ENCODE measurements at regions not wholly inside any gene's neighbourhood (a gene's known extent, or its start where the extent isn't known, plus 50 kb on each side); places are given as distances from the start of the nearest gene placed in this dataset.

DNA sequence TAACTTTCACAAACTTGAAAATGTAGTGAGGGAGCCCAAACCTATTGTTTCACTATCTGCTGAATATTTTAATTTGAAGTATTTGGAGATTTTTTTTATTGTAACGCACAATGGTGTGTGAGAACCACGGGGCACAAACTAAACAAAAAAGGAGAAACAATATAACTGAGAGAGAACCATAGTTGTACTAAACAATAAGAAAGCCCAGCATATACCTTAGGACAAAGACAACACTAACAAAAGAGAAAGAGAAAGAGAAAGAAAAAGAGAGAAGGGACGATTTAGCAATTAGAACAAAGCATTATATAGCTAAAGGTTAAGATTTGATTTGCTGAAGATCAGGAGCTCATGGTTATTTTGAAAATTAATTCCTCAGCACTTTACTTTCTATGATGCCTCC, 906.0 kb upstream of the NXPH2 start:
- no peak for TF ChIP-seq ELF4 (IDR thresholded peaks at IDR 0.05)
- no peak for TF ChIP-seq TARDBP (IDR thresholded peaks at IDR 0.05)
- TF ChIP-seq FOXK2 (IDR thresholded peaks at IDR 0.05) = no peak
- no peak for TF ChIP-seq BHLHE40 (IDR thresholded peaks at IDR 0.05; ENCODE audit: borderline replicate concordance)
